HK-2 (cell line): ENCODE measurements at regions not wholly inside any gene's neighbourhood (a gene's known extent, or its start where the extent isn't known, plus 50 kb on each side); places are given as distances from the start of the nearest gene placed in this dataset.

Experiments
- DNase-seq: peaks from one replicate; pipeline ENCODE4 v3.0.0-alpha.2; 2018; ENCODE audit not compliant: unreplicated experiment

DNA sequence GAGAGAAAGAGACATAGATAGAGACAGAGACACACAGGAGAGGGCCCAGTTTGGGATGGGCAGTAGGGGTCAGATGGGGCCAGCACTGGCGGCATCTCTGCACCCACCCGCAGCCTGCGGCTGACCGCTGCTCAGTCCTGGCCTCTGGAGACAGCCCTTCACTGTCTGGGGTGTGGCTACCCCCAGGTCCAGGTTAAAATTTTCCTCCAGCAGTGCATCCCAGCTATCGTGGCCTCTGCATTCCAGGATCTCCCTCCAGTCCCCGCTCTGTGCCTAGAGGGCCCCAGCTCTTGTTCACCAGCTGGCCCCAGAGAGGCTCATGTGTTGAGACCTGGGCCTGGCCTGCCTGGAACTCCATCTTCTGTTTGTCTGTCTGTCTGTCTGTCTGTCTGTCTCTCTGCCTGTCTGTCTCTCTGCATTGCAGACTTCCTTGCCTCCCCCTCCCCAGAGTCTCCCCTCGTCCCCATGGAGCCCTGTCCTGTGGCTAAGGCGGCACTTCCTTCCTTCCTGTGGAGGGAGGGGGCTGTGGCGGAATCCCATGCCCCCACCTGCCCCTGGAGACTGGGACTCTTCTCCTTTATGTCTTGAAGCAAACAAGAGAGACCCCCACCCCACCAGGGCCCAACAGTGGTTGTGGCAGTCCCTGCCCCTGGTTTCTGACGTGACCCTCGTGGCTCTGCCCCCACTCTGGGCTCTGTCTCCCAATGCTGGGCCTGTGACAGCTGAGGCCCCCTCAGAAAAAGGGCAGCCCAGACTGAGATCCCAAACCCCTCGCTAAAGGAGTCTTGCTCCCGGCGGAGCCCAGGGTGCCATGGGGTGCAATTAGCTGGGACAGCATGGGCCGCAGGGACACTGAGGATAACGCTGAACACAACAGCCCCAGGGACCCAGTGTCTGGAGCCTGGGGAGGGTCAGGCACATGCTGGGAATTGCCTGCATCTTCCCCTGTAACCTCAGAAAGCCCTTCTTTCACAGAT lies 241.8 kb downstream of the NPHP4 start:
- DNase-seq = no peak

DNA sequence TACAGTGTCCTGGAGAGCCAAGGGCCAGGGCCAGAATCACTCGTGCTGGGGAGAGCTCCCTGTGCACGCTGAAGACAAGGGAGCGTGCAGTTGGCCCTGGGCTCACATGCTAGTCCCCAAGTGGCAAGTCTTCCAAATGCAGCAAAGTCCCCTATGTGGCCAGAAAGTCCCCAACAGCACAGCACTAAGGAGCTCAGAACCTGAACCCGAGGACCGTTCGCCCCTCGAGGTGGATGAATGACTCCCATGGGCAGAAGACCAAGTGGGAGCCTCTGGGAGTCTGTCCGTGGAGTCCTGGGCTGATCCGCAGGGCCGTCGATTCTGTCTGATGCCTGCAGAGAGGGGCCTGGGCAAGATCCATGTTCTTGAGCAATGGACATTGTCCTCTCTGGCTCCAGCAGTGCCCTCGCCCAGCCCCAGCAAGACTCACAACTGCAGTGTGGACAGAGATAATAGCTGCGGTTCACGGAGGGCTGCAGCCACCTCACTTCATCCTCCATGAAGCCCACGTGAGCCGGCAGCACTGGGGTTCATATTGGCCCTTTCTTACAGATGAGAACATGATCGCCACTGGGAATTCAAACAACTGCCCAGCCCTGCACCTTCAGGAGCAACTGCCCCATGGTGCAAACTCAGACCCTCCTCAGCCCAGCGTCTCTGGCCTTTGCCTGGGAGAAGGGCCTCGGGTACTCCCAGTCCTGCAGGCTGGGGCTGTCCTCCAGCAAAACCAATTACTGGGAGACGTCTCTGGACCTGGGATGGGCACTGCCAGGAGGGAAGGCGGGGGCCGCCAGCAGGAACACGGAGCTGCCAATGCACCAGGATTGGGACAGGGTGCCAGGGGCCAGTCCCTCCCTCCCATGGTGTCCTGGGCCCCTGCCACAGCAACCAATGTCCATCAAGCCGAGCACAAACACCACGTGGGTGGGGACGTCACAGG lies 243.7 kb downstream of the NPHP4 start:
- no peak for DNase-seq

DNA sequence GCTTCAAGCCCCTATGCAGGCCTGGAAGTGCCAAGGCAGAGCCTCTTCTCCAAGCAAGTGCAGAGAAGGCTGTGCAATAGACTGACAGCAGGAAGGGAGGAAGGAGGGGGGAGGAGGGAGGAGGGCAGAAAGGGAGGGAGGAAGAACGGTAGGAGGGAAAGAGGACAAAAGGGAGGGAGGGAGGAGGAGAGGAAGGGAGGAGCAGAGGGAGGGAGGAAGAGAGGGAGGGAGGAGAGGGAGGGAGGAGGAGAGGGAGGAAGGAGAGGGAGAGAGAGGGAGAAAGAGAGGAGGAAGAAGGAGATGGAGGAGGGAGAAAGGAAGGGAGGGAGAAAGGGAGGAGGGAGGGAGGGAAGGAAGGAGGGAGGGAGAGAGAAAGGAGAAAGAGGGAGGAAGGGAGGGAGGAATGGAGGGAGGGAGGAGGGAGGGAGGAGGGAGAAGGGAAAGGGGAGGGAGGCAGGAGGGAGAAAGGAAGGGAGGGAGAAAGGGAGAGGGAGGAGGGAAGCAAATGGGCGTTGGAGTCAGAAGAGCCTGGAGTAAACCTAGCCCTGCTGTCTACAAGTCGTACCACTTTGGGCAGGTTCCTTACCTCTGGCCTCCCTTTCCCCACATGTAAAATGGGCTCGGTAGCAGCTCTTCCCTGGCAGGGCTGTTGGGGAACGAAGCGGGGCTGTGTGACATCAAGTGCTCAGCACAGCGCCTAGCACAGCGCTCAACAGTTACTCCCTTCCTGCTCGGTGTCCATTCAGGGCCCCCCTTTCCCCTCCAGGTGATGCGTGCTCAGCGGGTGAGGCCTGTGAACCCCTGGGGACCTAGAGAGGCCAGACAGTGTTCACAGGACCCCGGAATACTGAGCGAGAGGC lies 244.6 kb downstream of the NPHP4 start:
- no peak for DNase-seq

DNA sequence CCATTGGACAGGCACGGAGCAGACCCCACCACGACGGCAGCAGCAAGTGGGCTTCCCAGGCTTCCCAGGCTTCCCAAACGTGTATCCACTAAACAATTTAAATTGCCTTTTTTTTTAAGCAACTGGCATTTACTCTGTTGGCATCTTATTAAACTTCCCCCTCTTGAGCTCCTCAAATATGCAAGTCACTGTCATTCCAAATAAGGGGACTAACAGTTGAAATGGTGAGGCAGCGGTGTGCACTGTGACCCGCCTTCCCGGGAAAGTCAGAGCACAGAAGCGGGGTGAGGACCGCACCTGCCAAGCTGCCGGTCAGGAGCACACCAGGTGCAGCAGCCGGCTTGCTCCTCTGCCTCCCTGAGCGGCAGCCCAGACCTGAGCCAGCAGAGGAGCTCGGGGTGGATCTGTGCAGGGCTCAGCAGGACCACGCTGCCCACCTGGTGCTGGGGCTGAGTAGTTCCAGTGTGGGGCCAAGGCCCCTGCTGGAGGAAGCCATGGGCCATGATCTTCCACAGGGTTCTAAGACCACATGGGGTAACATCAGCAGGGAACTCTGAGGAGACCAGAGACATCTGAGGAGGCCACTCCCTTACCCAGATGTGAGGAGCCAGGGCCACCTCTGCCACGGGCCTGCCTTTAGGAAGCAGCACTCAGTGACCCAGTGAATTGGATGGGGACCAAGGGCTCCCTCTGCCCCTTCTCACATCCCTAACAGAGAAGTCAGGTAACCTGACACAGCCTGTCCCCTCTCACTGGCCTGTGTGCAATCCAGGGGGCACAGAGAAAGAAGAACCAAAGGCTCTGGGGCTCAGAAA lies 245.4 kb downstream of the NPHP4 start:
- no peak for DNase-seq

DNA sequence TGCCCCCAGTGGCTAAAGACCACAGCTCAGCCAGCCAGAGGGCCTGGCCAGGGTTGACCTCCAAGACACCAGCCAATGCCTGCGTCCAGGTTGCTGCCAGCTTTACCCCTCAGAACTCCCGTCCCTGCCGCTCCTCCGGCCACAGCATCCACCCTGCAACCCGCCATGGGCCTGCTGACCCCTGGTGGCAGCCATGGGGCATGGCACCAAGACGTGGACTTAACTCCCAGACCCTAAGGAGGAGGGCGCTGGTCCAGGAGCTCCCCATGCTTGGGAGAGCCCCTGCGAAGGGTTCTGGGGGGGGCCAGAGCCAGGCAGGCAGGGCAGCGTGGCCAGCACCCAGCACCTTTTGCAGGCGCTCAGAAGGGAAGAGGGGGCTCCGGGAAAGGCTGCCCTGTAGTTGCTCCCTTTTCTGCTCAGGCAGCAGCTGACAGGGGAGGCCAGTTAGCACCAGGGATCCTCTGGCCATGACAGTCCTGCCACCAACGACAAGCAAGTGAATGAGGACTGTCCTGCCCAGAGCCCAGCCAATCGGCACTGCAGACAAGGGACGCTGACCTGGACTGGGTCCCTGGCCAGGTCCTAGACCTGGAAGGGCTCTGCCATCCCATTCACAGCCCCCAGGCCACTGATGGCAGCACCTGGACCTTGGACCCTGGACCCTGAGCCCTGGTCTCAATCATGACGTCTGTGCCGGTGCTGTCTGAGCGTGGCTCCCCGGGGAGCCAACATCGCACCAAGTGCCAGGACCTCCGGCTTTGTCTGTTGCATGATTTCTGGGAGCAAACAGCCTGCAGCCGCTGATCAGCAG lies 246.2 kb downstream of the NPHP4 start:
- peak; percentile 65 for DNase-seq

DNA sequence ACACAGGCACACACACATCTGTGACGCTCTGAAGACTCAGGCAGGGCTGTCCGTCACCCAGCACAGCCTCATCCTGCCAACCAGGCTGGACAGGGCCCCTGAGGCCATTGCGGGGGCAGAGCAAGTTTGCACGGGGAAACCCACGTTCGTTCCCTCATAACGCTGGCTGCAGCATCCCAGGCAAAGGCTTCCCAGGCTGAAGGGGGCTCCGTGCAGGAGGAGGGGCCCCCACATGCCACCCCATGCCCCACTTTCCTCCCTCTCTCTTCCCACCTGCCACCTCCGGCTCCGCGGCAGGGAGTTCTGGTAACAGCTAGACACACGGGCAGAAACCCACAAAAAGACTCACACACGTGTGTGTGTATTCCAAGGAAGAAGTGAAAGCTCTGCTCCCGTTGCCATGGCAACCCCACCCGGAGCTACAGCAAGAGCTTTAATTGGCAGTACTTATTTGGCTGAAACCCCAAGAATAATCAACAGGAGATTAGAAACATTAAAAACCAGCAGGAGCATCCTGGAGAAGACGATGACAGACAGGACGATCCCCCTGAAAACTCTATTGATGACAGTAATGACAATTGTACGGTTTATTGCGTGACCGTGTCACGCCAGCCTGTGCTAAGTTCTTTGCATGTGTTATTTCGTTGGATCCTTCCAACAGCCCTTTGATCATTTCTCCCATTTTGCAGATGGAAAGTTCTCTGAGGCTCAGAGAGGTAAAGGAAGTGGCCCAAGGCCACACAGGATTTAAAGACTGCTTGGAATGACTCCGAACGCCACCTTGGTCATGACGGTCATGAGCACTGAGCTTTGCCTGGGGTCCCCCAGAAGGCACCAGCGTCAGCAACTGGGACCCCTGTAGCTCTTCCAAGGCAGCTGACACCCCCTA lies 247.1 kb downstream of the NPHP4 start:
- DNase-seq = no peak

DNA sequence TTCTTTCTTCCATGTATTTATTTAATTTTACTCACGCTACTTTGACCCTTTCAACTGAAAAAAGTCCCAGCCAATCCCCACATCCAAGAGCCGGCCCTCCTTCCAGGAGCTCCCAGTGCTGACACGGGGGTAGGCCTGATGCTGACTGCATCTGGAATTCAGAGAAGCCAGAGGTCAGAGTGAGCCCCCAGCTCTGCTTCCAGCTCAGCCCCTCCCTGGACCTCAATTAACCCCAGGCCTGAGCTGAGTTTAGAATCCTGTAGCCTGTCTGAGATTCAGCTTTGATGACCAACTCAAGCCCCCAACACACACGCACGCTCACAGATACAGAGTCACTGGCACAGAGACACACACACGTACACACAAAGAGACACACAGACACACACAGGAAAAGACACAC lies 247.9 kb downstream of the NPHP4 start:
- no peak for DNase-seq

DNA sequence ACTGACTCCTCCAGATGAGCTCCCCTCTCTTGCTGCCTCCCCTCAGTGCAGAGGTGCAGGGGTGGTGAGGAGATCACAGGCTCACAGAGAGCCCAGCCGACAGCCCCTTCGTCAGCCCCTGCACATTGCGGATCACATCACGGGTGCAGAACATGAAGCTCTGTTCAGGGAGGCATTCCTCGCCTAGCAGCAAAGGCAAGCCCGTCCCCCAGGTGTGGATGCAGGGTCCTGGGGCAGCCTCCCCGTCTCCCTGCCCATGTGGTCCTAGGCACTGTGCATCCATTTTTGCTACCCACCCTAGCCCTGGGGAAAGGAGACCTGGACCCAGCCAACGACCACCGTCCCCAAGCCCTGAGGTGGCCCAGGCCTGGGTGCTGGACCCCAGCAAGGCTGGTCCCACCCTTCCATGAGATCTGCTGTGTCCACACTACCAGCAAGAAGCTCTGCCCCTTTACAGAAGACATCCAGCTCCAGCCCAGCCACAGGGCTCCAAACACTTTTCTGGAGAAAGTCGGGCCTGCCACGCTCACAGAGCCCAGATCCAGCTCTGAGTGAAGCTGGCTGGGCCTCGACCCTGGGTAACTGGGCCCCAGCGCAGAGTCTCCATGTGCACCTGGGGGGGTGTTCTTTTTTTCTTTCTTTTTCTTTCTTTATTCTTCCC lies 248.7 kb downstream of the NPHP4 start:
- DNase-seq = no peak

DNA sequence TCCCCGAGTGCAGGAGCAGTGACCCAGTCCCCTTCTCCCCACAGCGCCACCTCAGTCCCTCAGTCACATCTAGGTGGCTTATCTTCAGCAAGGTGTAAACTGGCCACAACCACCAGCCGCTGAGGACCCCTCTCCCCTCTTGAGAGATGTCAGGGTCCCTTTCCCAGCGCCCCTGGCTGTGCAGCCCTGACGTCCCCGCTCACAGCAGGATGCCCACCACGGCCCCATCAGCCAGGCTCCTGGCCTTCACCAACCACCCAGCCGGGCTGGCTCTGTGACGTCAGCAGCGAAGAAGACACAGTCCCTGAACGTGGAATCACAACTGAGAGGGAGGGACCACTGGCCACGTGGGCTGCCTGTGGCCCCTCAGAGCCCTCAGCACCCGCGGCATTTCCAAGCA lies 249.4 kb downstream of the NPHP4 start:
- DNase-seq = no peak

DNA sequence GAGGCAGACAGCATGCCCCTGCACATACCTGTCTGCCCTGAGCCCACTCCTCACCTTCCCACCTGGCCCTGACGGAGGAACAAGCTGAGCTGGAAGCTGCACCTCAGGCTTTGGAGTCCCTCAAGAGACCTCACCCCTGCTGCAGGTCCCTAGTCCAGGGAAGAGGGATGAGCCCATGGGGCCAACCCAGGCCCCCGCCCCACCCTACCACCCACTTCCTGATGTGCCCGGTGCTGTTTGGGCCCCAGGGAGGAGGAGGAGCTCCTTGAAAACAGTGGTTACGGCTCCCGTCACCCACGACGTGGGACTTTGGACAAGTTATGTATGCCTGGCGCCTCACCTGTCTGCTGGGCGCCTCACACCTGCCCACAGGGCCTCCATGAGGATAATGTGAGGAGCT lies 250.2 kb downstream of the NPHP4 start:
- no peak for DNase-seq

DNA sequence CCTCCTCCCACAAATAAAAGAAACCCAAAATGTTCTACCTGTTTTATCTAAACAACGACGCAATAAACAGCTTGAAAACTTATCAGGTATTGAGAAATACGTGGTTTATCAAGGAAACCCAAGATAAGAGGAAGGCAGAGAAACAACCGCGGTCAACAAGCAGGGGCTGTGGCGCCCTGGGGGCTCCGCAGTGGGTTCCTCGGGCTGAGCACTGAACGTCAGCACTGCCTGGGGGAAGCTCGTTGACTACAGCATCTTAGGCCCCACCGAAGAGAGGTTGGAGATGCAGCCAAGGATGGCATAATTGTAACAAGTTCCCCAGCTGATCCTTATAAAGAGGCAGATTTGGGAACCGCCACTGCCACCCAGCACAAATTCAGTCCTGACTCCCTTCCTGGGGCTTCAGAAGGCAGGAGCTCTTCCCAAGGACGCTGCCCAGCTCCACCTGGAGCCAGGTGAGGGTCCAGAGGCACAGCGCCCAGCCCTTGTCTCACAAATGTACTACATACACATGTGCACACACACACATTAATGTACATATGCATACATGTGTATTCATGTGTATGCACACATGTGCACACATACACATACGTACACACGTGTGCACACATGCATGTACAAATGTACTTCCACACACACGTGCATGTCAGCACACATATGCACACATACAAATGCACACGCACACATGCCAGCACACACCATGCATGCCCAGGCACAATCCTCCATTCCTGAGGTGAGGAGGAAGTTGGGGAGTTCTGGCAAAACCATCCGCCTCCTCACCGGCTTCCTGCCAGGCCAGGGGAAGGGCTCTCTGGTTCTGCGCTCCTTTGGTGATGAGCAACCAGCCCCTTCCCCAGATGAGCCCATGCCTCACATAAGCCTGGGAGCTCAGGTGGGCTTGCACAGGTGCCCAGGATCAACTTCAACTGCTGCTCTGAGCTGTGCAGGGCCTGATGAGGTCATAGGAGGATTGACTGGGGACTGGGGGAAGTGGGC lies 251.1 kb downstream of the NPHP4 start:
- no peak for DNase-seq

DNA sequence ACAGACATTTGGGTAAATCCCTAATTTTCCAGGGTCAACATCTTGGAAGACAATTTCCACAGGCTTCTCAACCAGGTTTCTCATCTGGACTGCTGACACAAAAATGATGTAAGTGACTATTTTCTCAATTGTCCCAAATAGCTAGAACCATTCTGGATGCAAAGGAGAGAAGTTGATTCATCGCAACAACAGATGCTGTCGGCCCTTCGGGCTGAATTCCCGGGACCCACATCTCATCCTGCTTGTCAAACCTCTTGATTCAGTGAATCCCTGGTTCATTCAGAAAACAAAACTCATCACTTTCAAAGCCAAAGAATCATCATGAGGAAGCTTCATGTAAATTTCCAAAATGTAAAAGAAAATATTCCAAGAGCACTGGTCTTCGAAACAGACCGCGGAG lies 251.8 kb downstream of the NPHP4 start:
- no peak for DNase-seq

DNA sequence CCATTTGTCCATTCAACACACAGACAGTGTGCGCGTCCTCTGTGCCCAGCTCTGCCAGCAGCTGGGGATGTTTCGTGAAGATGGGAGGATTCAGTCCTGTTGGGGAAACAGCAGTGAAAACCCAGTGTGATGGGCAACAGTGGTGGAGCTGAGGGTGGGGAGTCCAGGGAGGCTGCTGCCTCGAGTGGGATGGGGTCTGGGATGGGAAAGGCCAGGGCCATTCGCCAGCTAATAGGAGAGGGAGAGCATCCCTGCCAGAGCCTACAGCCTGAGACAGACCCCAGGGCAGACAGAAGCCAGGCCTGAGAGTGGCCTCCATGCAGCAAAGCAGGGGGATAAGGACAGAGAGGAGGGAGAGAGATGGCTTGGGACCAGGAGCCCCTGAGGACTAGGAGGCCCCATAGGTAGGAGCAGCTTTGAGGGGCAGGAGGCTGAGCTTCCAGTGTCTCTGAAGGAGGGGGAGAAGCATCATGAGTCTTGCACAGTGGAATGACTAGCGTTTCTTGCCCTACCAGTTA lies 252.6 kb downstream of the NPHP4 start:
- DNase-seq = no peak

DNA sequence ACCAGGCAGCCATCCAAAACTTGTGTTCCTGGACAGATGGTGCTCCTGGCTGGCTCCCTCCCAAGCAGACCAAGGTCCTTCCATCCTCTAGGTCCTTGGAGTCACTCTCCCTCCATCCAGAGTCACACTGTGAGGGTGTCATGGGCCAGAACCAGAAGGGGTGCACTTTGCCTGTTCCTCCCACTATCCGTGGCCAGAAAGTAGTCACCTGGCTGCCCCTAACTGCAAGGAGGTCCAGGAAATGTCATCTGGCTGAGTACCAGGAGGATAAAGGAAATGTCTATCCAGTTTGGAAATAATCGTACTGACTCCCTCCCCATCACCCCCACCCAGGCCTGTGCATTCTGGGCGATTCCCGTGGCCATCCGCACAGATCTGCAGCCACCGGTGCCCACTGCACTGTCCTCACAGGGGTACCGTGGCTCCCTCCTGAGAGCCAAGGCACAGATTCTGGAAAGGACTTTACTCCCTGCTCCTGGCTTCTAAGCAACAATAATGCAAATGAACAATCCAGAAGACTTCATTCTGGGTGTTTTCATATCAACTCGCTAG lies 253.2 kb downstream of the NPHP4 start:
- no peak for DNase-seq

DNA sequence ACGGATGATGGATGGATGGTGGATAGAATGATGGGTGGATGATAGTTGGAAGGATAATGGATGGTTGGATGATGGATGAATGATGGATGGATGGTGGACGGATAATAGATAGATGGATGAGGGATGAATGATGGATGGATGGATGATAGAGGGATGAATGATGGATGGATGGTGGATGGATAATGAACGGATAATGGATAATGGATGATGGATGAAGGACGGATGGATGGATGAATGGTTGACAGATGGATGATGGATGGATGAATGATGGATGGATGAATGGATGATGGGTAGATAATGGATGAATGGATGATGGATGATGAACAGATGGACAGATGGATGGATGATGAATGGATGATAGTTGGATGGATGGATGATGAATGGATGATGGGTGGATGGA lies 255.1 kb downstream of the NPHP4 start:
- no peak for DNase-seq

DNA sequence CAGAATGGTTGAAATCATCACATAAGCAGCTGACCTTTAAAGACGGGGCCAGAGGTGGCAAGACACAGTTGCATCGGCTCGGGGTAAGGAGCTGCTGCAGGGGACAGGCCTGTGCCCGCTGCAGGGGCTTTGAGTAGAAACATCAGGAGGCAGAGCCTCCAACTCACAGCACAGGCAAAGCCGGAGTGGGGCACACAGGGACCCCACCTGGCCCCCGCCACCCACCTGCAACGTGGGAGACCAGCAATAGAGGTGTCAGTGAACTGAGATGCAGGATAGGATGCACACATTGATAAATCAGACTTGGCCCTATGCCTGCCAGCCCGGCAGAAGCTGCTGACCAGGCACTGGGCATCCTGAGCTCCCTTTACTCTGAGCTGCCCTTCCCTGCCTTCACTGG lies 257.2 kb downstream of the NPHP4 start:
- no peak for DNase-seq

DNA sequence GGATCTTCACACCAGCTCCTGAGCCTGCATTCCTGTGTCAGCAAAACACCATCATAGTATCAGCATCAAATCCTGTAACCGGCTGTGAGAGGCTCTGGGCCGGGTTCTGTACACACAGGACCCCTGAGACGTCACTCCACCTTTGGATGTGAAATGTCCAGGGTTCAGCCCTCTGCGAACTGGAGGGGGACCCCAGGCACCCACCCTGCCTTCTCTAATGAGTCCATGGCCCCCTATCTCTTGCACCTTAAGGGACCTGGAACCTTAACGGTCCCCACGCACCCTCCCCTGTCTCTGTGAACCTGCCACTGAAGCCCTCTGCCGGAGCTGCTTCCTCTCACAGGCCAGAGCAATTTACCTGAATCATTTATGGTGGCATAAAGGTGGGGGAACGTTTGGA lies 257.8 kb downstream of the NPHP4 start:
- DNase-seq = no peak
